ENCODE measurements at regions not wholly inside any gene's neighbourhood (a gene's known extent, or its start where the extent isn't known, plus 50 kb on each side); places are given as distances from the start of the nearest gene placed in this dataset.

DNA sequence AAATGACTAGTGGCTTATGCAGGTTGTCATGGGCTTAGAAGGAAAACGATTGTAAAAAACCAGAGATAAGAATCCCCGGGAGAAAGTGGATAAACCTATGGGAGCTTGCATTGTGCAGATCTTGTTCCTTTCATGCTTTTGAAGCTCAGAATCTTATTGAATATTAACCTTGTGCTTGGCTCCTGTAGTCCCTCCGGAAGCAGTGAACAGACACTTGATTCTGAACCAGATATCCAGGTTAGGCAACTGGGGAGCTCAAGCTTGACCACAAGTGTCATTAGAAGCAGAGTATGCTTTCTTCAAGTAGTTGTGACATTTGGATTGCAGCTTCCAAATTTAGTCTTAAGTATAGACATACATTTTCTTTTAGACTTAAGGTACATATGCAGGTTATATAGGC, 212.6 kb upstream of the MOCS1 start:
- no peak for TF ChIP-seq YY1 (IDR thresholded peaks at IDR 0.05; ENCODE audit: insufficient read depth, insufficient read length)
- TF ChIP-seq ZNF274 (IDR thresholded peaks at IDR 0.05; ENCODE audit: low read depth, low read length), result no peak
- TF ChIP-seq SUZ12 (IDR thresholded peaks at IDR 0.05; ENCODE audit: extremely low read depth, insufficient read depth, insufficient read length), result no peak

Measured in NT2/D1 (cell line).